ENCODE measurements at regions not wholly inside any gene's neighbourhood (a gene's known extent, or its start where the extent isn't known, plus 50 kb on each side); places are given as distances from the start of the nearest gene placed in this dataset.
A peak's percentile ranks its signal among the peaks of the same experiment; 100 is the strongest.
"Not testable (repeated sequence)": the region's sequence is repeated elsewhere in the genome, so short reads cannot be mapped to it uniquely, and the experiment has no call there.

DNA sequence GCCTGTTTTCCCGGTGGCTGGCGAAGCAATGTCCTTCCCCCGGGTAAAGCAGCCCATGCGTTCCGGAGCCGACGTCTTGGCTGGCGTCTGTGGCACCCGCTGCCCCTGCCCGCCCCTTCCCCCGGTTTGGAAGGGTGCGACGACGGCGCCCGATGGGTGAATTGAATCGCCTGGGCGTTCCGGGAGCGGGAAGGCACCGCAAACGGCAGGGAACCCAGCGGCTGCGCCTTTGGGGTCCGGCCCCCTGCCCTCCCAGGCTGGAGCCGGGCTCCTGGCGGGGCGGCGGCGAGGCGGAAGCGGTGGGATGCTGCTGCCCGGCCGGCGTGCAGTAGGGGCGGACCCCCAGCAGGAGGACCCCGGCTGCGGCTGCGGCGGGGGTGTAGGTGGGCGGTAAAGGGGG lies 123.6 kb upstream of the RHOU start:
- DNase-seq; H3K9me3 ChIP-seq; H3K27ac ChIP-seq; H3K27me3 ChIP-seq; H3K4me1 ChIP-seq; H3K4me3 ChIP-seq; intact Hi-C loops (cut with DNase I); H3K36me3 ChIP-seq; ATAC-seq: not testable (repeated sequence)

GRCh38 chr1:228622002-228622716 lies 113.1 kb upstream of the RHOU start:
- H3K36me3 ChIP-seq; H3K9me3 ChIP-seq; H3K27ac ChIP-seq; intact Hi-C loops (cut with DNase I); H3K4me3 ChIP-seq; ATAC-seq; H3K4me1 ChIP-seq; H3K27me3 ChIP-seq: not testable (repeated sequence)
- DNase-seq, result peak; percentile 78

DNA sequence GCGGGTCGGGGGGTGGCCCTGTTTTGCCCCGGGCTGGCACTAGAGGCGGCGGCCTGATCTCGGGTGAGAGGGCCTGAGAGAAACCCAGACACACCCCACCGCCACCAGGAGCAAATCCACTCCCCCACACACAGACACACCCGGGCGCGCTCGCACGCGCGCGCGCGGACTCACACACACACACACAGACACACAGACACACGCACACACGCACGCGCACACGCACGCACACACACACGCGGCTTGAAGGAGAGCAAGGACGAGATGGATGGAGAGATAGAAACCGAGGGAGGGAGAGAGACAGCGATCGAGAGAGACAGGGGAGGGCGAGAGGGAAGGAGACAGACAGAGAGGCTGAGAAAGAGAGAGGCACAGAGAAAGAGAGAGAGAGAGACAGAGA lies 108.8 kb upstream of the RHOU start:
- intact Hi-C loops (cut with DNase I); H3K9me3 ChIP-seq; H3K27ac ChIP-seq; H3K27me3 ChIP-seq; H3K4me3 ChIP-seq; DNase-seq; ATAC-seq; H3K36me3 ChIP-seq; H3K4me1 ChIP-seq: not testable (repeated sequence)

DNA sequence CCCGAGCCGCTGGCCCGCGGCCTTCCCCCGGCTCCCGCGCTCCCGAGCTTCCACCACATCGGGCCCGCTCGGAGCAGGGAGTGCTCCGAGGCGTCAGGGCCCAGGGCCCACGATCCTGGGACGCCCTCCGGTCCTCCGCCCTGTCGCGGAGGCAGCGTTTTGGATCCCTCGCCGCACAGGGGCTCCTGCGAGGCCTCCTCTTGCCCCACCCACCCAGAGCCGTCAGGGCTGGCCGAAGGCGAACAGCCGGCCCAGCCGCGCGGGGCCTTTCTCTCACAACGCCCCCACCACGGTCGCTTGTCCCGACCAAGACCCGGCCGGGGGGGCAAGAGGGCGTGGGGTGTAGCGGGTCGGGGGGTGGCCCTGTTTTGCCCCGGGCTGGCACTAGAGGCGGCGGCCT lies 102.4 kb upstream of the RHOU start:
- H3K4me1 ChIP-seq; ATAC-seq; intact Hi-C loops (cut with DNase I); H3K27me3 ChIP-seq; H3K27ac ChIP-seq; H3K9me3 ChIP-seq; H3K36me3 ChIP-seq: not testable (repeated sequence)
- DNase-seq, result peak; percentile 79
- peak overlapping the region; percentile 51 for H3K4me3 ChIP-seq

GRCh38 chr1:228635304-228635703 lies 100.0 kb upstream of the RHOU start:
- H3K27me3 ChIP-seq; H3K4me1 ChIP-seq; intact Hi-C loops (cut with DNase I); H3K27ac ChIP-seq; H3K9me3 ChIP-seq; H3K36me3 ChIP-seq; ATAC-seq: not testable (repeated sequence)
- DNase-seq, result peak; percentile 77
- peak overlapping the region; percentile 41 for H3K4me3 ChIP-seq

- ATAC-seq; H3K4me3 ChIP-seq; H3K36me3 ChIP-seq; H3K27me3 ChIP-seq; H3K27ac ChIP-seq; H3K9me3 ChIP-seq; intact Hi-C loops (cut with DNase I); DNase-seq; H3K4me1 ChIP-seq: not testable (repeated sequence)
Observed at GRCh38 chr1:228637529-228637928, 97.8 kb upstream of the RHOU start.

DNA sequence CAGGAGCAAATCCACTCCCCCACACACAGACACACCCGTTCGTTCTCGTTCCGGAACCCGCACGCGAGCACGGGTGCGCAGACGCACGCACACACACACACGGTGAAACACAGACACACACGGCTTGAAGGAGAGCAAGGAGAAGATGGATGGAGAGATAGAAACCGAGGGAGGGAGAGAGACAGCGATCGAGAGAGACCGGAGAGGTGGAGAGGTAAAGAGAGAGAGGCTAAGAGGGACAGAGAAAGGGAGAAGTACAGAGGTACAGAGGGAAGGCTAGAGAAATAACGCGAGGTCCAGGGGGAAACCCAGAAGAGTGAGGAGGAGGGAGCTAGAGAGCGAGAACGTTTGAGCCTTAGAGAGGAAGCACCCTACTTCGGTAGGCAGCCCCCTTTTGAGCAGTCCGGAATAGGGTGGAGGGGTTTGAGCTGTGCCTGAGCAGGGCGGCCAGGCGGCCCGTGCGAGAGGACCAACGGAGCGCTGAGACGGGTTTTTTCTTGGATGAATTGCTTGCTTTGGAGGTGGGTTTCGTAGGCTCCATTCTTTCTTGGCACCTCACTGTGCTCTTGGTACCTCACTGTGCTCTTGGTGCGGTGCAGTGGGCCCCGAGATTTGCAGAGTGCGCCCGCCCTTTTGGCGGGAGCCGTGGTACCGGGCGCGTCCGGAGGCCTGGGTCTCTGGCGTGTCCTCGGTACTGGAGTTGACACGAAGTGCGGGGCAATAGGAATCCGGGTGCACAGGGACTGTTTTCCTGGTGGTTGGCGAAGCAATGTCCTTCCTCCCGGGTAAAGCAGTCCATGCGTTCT lies 88.4 kb upstream of the RHOU start:
- Histone ChIP-seq H3K9me3 (no peaks in the 10 kb centered on the region), H3K4me1 (peaks cover 19% of the 10 kb centered on the region), H3K27me3 (peaks cover 50% of the 10 kb centered on the region), H3K36me3 (no peaks in the 10 kb centered on the region), H3K27ac (no peak overlapping the region), H3K4me3 (peak overlapping the region; percentile 56)
- intact Hi-C loops (cut with DNase I), result no loop called here
- TF ChIP-seq, protein P1, sequence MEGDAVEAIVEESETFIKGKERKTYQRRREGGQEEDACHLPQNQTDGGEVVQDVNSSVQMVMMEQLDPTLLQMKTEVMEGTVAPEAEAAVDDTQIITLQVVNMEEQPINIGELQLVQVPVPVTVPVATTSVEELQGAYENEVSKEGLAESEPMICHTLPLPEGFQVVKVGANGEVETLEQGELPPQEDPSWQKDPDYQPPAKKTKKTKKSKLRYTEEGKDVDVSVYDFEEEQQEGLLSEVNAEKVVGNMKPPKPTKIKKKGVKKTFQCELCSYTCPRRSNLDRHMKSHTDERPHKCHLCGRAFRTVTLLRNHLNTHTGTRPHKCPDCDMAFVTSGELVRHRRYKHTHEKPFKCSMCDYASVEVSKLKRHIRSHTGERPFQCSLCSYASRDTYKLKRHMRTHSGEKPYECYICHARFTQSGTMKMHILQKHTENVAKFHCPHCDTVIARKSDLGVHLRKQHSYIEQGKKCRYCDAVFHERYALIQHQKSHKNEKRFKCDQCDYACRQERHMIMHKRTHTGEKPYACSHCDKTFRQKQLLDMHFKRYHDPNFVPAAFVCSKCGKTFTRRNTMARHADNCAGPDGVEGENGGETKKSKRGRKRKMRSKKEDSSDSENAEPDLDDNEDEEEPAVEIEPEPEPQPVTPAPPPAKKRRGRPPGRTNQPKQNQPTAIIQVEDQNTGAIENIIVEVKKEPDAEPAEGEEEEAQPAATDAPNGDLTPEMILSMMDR (IDR thresholded peaks at IDR 0.05), result no peak
- ATAC-seq (peak; percentile 77), DNase-seq (no peak)

DNA sequence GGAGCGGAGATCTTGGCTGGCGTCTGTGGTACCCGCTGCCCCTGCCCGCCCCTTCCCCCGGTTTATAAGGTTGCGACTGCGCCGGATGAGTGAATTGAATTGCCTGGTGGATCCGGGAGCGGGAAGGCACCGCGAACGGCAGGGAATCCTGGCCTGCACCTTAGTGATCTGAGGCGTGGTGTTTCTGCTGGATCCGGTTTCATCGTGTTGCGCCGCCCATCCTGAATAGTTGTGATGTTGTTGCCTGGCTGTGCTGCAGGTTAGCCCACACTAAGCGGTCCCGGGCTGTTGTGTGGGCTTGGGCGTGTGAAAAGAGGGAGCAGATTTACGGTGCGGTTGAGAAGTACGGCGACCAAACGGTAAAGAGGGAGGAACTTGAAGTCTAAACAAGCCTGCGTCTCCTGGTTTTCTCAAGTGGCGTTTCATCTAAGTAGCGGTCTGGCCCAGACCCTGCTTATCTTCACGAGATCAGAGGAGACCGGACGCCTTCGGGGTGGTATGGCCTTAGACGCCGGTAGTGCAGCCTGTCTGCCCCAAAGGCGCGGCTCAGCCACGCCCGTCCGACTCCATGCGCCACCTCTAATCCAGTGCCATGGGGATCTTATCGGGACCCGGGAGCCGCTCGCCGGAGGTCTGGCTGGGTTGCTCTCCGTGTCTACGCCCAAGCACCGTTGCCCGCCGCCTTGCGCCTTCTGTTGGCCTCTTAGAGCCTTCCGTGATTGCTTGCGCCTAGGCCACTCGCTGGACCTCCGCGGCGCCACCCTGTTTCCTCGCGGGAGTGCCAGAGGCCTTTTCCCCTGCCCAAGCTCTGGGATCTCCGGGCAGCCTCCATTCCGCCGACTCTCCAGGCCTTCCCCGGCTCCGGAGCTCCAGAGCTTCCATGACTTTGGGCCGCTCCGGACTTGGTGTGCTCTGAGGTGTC lies 87.5 kb upstream of the RHOU start:
- ATAC-seq, result peak; percentile 68
- TF ChIP-seq, protein P1 (IDR thresholded peaks at IDR 0.05), result no peak
- Histone ChIP-seq H3K36me3 (no peaks in the 10 kb centered on the region), H3K27ac (no peak overlapping the region), H3K27me3 (peaks cover 57% of the 10 kb centered on the region), H3K4me3 (peak overlapping the region; percentile 56), H3K4me1 (peaks cover 19% of the 10 kb centered on the region), H3K9me3 (no peaks in the 10 kb centered on the region)
- intact Hi-C loops (cut with DNase I), result no loop called here
- DNase-seq, result peak; percentile 68

Data from upper lobe of right lung (tissue), 1 donor.